Activated CD8-positive, alpha-beta memory T cell treated with anti-CD3 and anti-CD28 coated beads for 36 hours (primary cell): ENCODE measurements at regions not wholly inside any gene's neighbourhood (a gene's known extent, or its start where the extent isn't known, plus 50 kb on each side); places are given as distances from the start of the nearest gene placed in this dataset.

Experiments
- CTCF ChIA-PET: fragments of 350-600 bp; sonication (Branson Sonifier 250); formaldehyde crosslinking; loops from one replicate; lab custom pipeline; 2021; ENCODE audit warnings: antibody characterized with exemption; lab: Charles Lee
- POLR2A ChIA-PET: fragments of 350-600 bp; sonication (Branson Sonifier 250); formaldehyde crosslinking; loops from one replicate; lab custom pipeline; 2021; ENCODE audit warnings: antibody characterized with exemption; lab: Charles Lee

- CTCF ChIA-PET = no interaction called here
- POLR2A ChIA-PET = no interaction called here
These were observed 1083.0 kb upstream of the MAP3K7 start for GRCh38 chr6:91669871-91670268.

- CTCF ChIA-PET = no interaction called here
- POLR2A ChIA-PET = no interaction called here
These were observed 1082.4 kb upstream of the MAP3K7 start for GRCh38 chr6:91669154-91669870.

- CTCF ChIA-PET = no interaction called here
- POLR2A ChIA-PET = no interaction called here
These were observed 1080.7 kb upstream of the MAP3K7 start for GRCh38 chr6:91667596-91667995.

- ChIA-PET CTCF (no interaction called here), POLR2A (no interaction called here)
These were observed 1077.6 kb upstream of the MAP3K7 start for GRCh38 chr6:91664327-91664959.

- CTCF ChIA-PET = no interaction called here
- POLR2A ChIA-PET = no interaction called here
These were observed 1074.0 kb upstream of the MAP3K7 start for GRCh38 chr6:91660893-91661292.

- ChIA-PET POLR2A (no interaction called here), CTCF (no interaction called here)
These were observed 1073.0 kb upstream of the MAP3K7 start for GRCh38 chr6:91659891-91660290.

- CTCF ChIA-PET = no interaction called here
These were observed 1067.9 kb upstream of the MAP3K7 start for GRCh38 chr6:91654793-91655192.

GRCh38 chr6:91654357-91654756, 1067.5 kb upstream of the MAP3K7 start:
- ChIA-PET CTCF (no interaction called here), POLR2A (no interaction called here)

More at GRCh38 chr6:91654793-91655192, 1067.9 kb upstream of the MAP3K7 start:
- POLR2A ChIA-PET = no interaction called here

GRCh38 chr6:91653895-91654294, 1067.0 kb upstream of the MAP3K7 start:
- ChIA-PET CTCF (no interaction called here), POLR2A (no interaction called here)

GRCh38 chr6:91653076-91653723, 1066.3 kb upstream of the MAP3K7 start:
- ChIA-PET POLR2A (no interaction called here), CTCF (no interaction called here)

- POLR2A ChIA-PET = no interaction called here
- CTCF ChIA-PET = no interaction called here
These were observed 1059.8 kb upstream of the MAP3K7 start for GRCh38 chr6:91646649-91647048.

GRCh38 chr6:91645811-91646210, 1058.9 kb upstream of the MAP3K7 start:
- ChIA-PET POLR2A (no interaction called here), CTCF (no interaction called here)

GRCh38 chr6:91637217-91637616, 1050.3 kb upstream of the MAP3K7 start:
- CTCF ChIA-PET = no interaction called here
- POLR2A ChIA-PET = no interaction called here

GRCh38 chr6:91634791-91635190, 1047.9 kb upstream of the MAP3K7 start:
- POLR2A ChIA-PET = no interaction called here
- CTCF ChIA-PET = no interaction called here

GRCh38 chr6:91633374-91634111, 1046.7 kb upstream of the MAP3K7 start:
- ChIA-PET POLR2A (no interaction called here), CTCF (no interaction called here)

GRCh38 chr6:91632308-91632707, 1045.4 kb upstream of the MAP3K7 start:
- CTCF ChIA-PET = no interaction called here
- POLR2A ChIA-PET = no interaction called here

GRCh38 chr6:91631227-91631626, 1044.4 kb upstream of the MAP3K7 start:
- ChIA-PET POLR2A (no interaction called here), CTCF (no interaction called here)

GRCh38 chr6:91626911-91627310, 1040.0 kb upstream of the MAP3K7 start:
- ChIA-PET CTCF (no interaction called here), POLR2A (no interaction called here)

- ChIA-PET CTCF (no interaction called here), POLR2A (no interaction called here)
These were observed 1026.6 kb upstream of the MAP3K7 start for GRCh38 chr6:91613481-91613880.

GRCh38 chr6:91611190-91611589, 1024.3 kb upstream of the MAP3K7 start:
- CTCF ChIA-PET = no interaction called here
- POLR2A ChIA-PET = no interaction called here
